HepG2 (cell line): ENCODE measurements at regions not wholly inside any gene's neighbourhood (a gene's known extent, or its start where the extent isn't known, plus 50 kb on each side); places are given as distances from the start of the nearest gene placed in this dataset.

Experiments used
- CC2D1A ChIP-seq: sonication (generic); formaldehyde crosslinking; IDR thresholded peaks from 2 replicates; pipeline ENCODE4 v1.8.1; 2023; ENCODE audit warnings: mild to moderate bottlenecking, missing genetic modification reagents
- ETV6 ChIP-seq: sonication (generic); formaldehyde crosslinking; conservative IDR thresholded peaks from 2 replicates; pipeline ENCODE4 v1.4.0; 2020; ENCODE audit warnings: missing genetic modification reagents
- FOXM1 ChIP-seq: sonication (generic); formaldehyde crosslinking; IDR thresholded peaks from 2 replicates; pipeline ENCODE4 v1.5.0; 2020; ENCODE audit warnings: missing genetic modification reagents
- HMG20A ChIP-seq: IDR thresholded peaks from 2 replicates; pipeline ENCODE4 v1.6.1; 2016; ENCODE audit warnings: borderline replicate concordance
- HNF4A ChIP-seq: sonication (generic); formaldehyde crosslinking; IDR thresholded peaks from 2 replicates; pipeline ENCODE4 v1.4.0; 2020; ENCODE audit warnings: missing genetic modification reagents
- NFYB ChIP-seq: sonication (generic); formaldehyde crosslinking; IDR thresholded peaks from 2 replicates; pipeline ENCODE4 v1.4.0; 2020; ENCODE audit warnings: missing genetic modification reagents
- POLR2AphosphoS5 ChIP-seq: IDR thresholded peaks from 2 replicates; pipeline ENCODE4 v1.6.1; 2012; ENCODE audit warnings: low read depth, low read length
- SCMH1 ChIP-seq: sonication (generic); formaldehyde crosslinking; IDR thresholded peaks from 2 replicates; pipeline ENCODE4 v1.9.0; 2021; ENCODE audit warnings: missing genetic modification reagents, mild to moderate bottlenecking, borderline replicate concordance
- TBX3 ChIP-seq: fragments of 450-650 bp; IDR thresholded peaks from 2 replicates; pipeline ENCODE4 v1.6.1; 2017; ENCODE audit warnings: antibody characterized with exemption, mild to moderate bottlenecking, inconsistent platforms, borderline replicate concordance
- ZNF839 ChIP-seq: sonication (generic); formaldehyde crosslinking; IDR thresholded peaks from 2 replicates; pipeline ENCODE4 v1.4.0; 2020; ENCODE audit warnings: missing genetic modification reagents, mild to moderate bottlenecking, borderline replicate concordance
- TF ChIP-seq, protein P1 (sequence below): sonication (generic); formaldehyde crosslinking; IDR thresholded peaks from 2 replicates; pipeline ENCODE4 v1.4.0; 2020; ENCODE audit warnings: missing genetic modification reagents; ENCODE audit errors: not compliant biosample characterization
- TF ChIP-seq, protein P2 (sequence below): sonication (generic); formaldehyde crosslinking; IDR thresholded peaks from 2 replicates; pipeline ENCODE4 v1.4.0; 2020; ENCODE audit warnings: missing genetic modification reagents, borderline replicate concordance
- TF ChIP-seq, protein P3 (sequence below): sonication (generic); formaldehyde crosslinking; IDR thresholded peaks from 2 replicates; pipeline ENCODE4 v1.9.0; 2021; ENCODE audit warnings: missing genetic modification reagents, borderline replicate concordance
- TF ChIP-seq, protein P4 (sequence below): IDR thresholded peaks from 2 replicates; pipeline ENCODE4 v1.4.0; 2020; ENCODE audit warnings: mild to moderate bottlenecking, missing genetic modification reagents
- TF ChIP-seq, protein P5 (sequence below): sonication (generic); formaldehyde crosslinking; IDR thresholded peaks from 2 replicates; pipeline ENCODE4 v1.4.0; 2020; ENCODE audit warnings: missing genetic modification reagents
- TF ChIP-seq, protein P6 (sequence below): sonication (generic); formaldehyde crosslinking; conservative IDR thresholded peaks from 2 replicates; pipeline ENCODE4 v1.8.0; 2022; ENCODE audit warnings: missing genetic modification reagents

- TF ChIP-seq, protein P1, sequence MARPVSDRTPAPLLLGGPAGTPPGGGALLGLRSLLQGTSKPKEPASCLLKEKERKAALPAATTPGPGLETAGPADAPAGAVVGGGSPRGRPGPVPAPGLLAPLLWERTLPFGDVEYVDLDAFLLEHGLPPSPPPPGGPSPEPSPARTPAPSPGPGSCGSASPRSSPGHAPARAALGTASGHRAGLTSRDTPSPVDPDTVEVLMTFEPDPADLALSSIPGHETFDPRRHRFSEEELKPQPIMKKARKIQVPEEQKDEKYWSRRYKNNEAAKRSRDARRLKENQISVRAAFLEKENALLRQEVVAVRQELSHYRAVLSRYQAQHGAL (CRISPR knock-in tag), result no peak
- peak; percentile 91 for TF ChIP-seq HNF4A (CRISPR knock-in tag)
- no peak for TF ChIP-seq ZNF839
- peak; percentile 64; the same call in 1 of the 2 replicates for TF ChIP-seq HMG20A (CRISPR knock-in tag)
- no peak for TF ChIP-seq FOXM1
- TF ChIP-seq ETV6 (CRISPR knock-in tag), result no peak
- peak; percentile 65 for TF ChIP-seq TBX3
- TF ChIP-seq NFYB (CRISPR knock-in tag), result no peak
- TF ChIP-seq, protein P2, sequence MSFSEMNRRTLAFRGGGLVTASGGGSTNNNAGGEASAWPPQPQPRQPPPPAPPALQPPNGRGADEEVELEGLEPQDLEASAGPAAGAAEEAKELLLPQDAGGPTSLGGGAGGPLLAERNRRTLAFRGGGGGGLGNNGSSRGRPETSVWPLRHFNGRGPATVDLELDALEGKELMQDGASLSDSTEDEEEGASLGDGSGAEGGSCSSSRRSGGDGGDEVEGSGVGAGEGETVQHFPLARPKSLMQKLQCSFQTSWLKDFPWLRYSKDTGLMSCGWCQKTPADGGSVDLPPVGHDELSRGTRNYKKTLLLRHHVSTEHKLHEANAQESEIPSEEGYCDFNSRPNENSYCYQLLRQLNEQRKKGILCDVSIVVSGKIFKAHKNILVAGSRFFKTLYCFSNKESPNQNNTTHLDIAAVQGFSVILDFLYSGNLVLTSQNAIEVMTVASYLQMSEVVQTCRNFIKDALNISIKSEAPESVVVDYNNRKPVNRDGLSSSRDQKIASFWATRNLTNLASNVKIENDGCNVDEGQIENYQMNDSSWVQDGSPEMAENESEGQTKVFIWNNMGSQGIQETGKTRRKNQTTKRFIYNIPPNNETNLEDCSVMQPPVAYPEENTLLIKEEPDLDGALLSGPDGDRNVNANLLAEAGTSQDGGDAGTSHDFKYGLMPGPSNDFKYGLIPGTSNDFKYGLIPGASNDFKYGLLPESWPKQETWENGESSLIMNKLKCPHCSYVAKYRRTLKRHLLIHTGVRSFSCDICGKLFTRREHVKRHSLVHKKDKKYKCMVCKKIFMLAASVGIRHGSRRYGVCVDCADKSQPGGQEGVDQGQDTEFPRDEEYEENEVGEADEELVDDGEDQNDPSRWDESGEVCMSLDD (CRISPR knock-in tag), result no peak
- TF ChIP-seq, protein P3, sequence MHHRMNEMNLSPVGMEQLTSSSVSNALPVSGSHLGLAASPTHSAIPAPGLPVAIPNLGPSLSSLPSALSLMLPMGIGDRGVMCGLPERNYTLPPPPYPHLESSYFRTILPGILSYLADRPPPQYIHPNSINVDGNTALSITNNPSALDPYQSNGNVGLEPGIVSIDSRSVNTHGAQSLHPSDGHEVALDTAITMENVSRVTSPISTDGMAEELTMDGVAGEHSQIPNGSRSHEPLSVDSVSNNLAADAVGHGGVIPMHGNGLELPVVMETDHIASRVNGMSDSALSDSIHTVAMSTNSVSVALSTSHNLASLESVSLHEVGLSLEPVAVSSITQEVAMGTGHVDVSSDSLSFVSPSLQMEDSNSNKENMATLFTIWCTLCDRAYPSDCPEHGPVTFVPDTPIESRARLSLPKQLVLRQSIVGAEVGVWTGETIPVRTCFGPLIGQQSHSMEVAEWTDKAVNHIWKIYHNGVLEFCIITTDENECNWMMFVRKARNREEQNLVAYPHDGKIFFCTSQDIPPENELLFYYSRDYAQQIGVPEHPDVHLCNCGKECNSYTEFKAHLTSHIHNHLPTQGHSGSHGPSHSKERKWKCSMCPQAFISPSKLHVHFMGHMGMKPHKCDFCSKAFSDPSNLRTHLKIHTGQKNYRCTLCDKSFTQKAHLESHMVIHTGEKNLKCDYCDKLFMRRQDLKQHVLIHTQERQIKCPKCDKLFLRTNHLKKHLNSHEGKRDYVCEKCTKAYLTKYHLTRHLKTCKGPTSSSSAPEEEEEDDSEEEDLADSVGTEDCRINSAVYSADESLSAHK (CRISPR knock-in tag), result no peak
- TF ChIP-seq SCMH1 (CRISPR knock-in tag), result no peak
- TF ChIP-seq, protein P4, sequence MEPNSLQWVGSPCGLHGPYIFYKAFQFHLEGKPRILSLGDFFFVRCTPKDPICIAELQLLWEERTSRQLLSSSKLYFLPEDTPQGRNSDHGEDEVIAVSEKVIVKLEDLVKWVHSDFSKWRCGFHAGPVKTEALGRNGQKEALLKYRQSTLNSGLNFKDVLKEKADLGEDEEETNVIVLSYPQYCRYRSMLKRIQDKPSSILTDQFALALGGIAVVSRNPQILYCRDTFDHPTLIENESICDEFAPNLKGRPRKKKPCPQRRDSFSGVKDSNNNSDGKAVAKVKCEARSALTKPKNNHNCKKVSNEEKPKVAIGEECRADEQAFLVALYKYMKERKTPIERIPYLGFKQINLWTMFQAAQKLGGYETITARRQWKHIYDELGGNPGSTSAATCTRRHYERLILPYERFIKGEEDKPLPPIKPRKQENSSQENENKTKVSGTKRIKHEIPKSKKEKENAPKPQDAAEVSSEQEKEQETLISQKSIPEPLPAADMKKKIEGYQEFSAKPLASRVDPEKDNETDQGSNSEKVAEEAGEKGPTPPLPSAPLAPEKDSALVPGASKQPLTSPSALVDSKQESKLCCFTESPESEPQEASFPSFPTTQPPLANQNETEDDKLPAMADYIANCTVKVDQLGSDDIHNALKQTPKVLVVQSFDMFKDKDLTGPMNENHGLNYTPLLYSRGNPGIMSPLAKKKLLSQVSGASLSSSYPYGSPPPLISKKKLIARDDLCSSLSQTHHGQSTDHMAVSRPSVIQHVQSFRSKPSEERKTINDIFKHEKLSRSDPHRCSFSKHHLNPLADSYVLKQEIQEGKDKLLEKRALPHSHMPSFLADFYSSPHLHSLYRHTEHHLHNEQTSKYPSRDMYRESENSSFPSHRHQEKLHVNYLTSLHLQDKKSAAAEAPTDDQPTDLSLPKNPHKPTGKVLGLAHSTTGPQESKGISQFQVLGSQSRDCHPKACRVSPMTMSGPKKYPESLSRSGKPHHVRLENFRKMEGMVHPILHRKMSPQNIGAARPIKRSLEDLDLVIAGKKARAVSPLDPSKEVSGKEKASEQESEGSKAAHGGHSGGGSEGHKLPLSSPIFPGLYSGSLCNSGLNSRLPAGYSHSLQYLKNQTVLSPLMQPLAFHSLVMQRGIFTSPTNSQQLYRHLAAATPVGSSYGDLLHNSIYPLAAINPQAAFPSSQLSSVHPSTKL (CRISPR knock-in tag), result peak; percentile 84
- TF ChIP-seq CC2D1A, result no peak
- TF ChIP-seq, protein P5, sequence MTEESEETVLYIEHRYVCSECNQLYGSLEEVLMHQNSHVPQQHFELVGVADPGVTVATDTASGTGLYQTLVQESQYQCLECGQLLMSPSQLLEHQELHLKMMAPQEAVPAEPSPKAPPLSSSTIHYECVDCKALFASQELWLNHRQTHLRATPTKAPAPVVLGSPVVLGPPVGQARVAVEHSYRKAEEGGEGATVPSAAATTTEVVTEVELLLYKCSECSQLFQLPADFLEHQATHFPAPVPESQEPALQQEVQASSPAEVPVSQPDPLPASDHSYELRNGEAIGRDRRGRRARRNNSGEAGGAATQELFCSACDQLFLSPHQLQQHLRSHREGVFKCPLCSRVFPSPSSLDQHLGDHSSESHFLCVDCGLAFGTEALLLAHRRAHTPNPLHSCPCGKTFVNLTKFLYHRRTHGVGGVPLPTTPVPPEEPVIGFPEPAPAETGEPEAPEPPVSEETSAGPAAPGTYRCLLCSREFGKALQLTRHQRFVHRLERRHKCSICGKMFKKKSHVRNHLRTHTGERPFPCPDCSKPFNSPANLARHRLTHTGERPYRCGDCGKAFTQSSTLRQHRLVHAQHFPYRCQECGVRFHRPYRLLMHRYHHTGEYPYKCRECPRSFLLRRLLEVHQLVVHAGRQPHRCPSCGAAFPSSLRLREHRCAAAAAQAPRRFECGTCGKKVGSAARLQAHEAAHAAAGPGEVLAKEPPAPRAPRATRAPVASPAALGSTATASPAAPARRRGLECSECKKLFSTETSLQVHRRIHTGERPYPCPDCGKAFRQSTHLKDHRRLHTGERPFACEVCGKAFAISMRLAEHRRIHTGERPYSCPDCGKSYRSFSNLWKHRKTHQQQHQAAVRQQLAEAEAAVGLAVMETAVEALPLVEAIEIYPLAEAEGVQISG (CRISPR knock-in tag), result no peak
- TF ChIP-seq, protein P6, sequence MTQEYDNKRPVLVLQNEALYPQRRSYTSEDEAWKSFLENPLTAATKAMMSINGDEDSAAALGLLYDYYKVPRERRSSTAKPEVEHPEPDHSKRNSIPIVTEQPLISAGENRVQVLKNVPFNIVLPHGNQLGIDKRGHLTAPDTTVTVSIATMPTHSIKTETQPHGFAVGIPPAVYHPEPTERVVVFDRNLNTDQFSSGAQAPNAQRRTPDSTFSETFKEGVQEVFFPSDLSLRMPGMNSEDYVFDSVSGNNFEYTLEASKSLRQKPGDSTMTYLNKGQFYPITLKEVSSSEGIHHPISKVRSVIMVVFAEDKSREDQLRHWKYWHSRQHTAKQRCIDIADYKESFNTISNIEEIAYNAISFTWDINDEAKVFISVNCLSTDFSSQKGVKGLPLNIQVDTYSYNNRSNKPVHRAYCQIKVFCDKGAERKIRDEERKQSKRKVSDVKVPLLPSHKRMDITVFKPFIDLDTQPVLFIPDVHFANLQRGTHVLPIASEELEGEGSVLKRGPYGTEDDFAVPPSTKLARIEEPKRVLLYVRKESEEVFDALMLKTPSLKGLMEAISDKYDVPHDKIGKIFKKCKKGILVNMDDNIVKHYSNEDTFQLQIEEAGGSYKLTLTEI, result no peak
- TF ChIP-seq POLR2AphosphoS5, result no peak
Observed at GRCh38 chr5:40442346-40442745, 237.4 kb upstream of the PTGER4 start (continued).
